HEK293T (cell line): ENCODE measurements at regions not wholly inside any gene's neighbourhood (a gene's known extent, or its start where the extent isn't known, plus 50 kb on each side); places are given as distances from the start of the nearest gene placed in this dataset.

Source experiments
- CTCF ChIA-PET: fragments of 350-600 bp; formaldehyde crosslinking; extraction: SDS; loops from one replicate; lab custom pipeline; 2021; ENCODE audit warnings: antibody characterized with exemption, inconsistent platforms; lab: Yijun Ruan, JAX
- POLR2A ChIA-PET: fragments of 350-600 bp; formaldehyde crosslinking; extraction: SDS; loops from one replicate; lab custom pipeline; 2020; ENCODE audit warnings: antibody characterized with exemption, inconsistent platforms; lab: Yijun Ruan, JAX
- DNase-seq: peaks from one replicate; pipeline ENCODE4 v3.0.0; 2012; ENCODE audit warnings: mixed read lengths; ENCODE audit errors: extremely low spot score
- ARNT ChIP-seq: fragments of 450-650 bp; IDR thresholded peaks from 2 replicates; pipeline ENCODE4 v1.6.1; 2017; ENCODE audit warnings: mild to moderate bottlenecking
- BHLHE40 ChIP-seq: fragments of 450-650 bp; IDR thresholded peaks from 2 replicates; pipeline ENCODE4 v1.6.1; 2016; ENCODE audit warnings: mild to moderate bottlenecking, moderate library complexity, borderline replicate concordance
- CTBP1 ChIP-seq: fragments of 450-650 bp; IDR thresholded peaks from 2 replicates; pipeline ENCODE4 v1.6.1; 2016; ENCODE audit warnings: borderline replicate concordance
- ELF4 ChIP-seq: fragments of 450-650 bp; IDR thresholded peaks from 2 replicates; pipeline ENCODE4 v1.6.1; 2017; ENCODE audit warnings: antibody characterized with exemption
- FOXA1 ChIP-seq: fragments of 450-650 bp; IDR thresholded peaks from 2 replicates; pipeline ENCODE4 v1.6.1; 2016; ENCODE audit warnings: mild to moderate bottlenecking
- FOXK2 ChIP-seq: fragments of 450-650 bp; IDR thresholded peaks from 2 replicates; pipeline ENCODE4 v1.6.1; 2016; ENCODE audit warnings: mild to moderate bottlenecking
- FOXM1 ChIP-seq: fragments of 450-650 bp; IDR thresholded peaks from 2 replicates; pipeline ENCODE4 v1.6.1; 2017; ENCODE audit warnings: mild to moderate bottlenecking, borderline replicate concordance
- HDGF ChIP-seq: fragments of 450-650 bp; IDR thresholded peaks from 2 replicates; pipeline ENCODE4 v1.6.1; 2017; ENCODE audit warnings: antibody characterized with exemption, borderline replicate concordance
- L3MBTL2 ChIP-seq: fragments of 450-650 bp; conservative IDR thresholded peaks from 2 replicates; pipeline ENCODE4 v1.6.1; 2016; ENCODE audit warnings: mild to moderate bottlenecking
- LEF1 ChIP-seq: fragments of 450-650 bp; IDR thresholded peaks from 2 replicates; pipeline ENCODE4 v1.6.1; 2017; ENCODE audit warnings: mild to moderate bottlenecking, borderline replicate concordance
- NFRKB ChIP-seq: fragments of 450-650 bp; IDR thresholded peaks from 2 replicates; pipeline ENCODE4 v1.6.1; 2016; ENCODE audit warnings: mild to moderate bottlenecking, moderate library complexity
- PKNOX1 ChIP-seq: fragments of 450-650 bp; IDR thresholded peaks from 2 replicates; pipeline ENCODE4 v1.6.1; 2016
- SP1 ChIP-seq: fragments of 450-650 bp; IDR thresholded peaks from 2 replicates; pipeline ENCODE4 v1.6.1; 2017
- SUZ12 ChIP-seq: fragments of 450-650 bp; IDR thresholded peaks from 2 replicates; pipeline ENCODE4 v1.6.1; 2016; ENCODE audit warnings: mild to moderate bottlenecking
- TARDBP ChIP-seq: fragments of 450-650 bp; IDR thresholded peaks from 2 replicates; pipeline ENCODE4 v1.6.1; 2016
- ZNF384 ChIP-seq: fragments of 450-650 bp; IDR thresholded peaks from 2 replicates; pipeline ENCODE4 v1.6.1; 2016

GRCh38 chr22:48445113-48445827, 1382.4 kb downstream of the BRD1 start:
- TF ChIP-seq L3MBTL2 = no peak
- no peak for TF ChIP-seq PKNOX1
- no peak for TF ChIP-seq HDGF
- no peak for TF ChIP-seq NFRKB
- TF ChIP-seq SP1 = no peak
- TF ChIP-seq TARDBP = no peak
- TF ChIP-seq FOXM1 = no peak
- no peak for TF ChIP-seq ARNT
- TF ChIP-seq CTBP1 = no peak
- no peak for TF ChIP-seq SUZ12
- TF ChIP-seq LEF1 = no peak
- TF ChIP-seq ZNF384 = no peak
- no peak for TF ChIP-seq ELF4
- TF ChIP-seq FOXK2 = no peak
- TF ChIP-seq BHLHE40 = no peak
- no peak for TF ChIP-seq FOXA1
- POLR2A ChIA-PET = no interaction called here
- no peak for DNase-seq
- CTCF ChIA-PET = no interaction called here

DNA sequence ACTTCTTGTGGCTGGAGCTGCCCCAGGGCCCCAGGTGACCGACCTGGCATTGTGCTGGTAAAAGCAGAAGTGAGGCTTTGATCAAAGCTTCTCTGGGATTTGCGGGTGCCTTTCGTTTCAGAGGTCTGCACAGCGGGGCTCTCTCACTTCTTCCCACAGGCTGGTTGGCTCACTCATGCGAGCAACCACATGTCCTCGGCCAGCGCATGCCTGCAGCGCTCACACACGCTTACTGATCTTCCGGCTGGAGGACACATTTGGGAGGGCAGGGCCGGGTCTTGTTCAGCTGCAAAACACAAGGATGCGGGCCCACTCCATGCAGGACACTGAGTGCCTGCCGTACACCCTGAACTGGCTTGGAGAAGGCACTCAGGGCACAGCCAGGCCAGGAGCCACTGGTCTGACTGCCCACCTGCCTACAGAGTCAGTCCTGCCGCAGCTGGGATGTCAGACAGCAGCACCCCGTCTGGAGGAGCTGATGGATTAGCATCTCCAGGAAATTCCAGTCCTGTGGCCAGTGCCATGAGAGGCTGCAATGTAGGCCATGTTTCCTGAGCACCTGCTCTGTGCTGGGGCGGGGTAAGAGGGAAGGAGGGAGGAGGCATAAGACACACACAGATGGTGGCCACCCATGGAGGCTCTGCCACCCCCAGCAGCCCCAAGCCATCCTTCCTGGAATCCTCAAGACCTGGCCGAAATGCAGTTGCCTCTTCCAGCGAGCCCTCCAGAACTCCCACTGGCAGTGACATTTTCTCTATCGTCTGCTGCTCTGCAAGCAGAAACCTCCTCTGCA, 1383.2 kb downstream of the BRD1 start:
- no peak for DNase-seq
- ChIA-PET CTCF (no interaction called here), POLR2A (no interaction called here)
- TF ChIP-seq SUZ12 (no peak), L3MBTL2 (no peak), FOXA1 (no peak), FOXM1 (no peak), CTBP1 (no peak)

- CTCF ChIA-PET = no interaction called here
- DNase-seq = no peak
- POLR2A ChIA-PET = no interaction called here
- TF ChIP-seq LEF1 (no peak), FOXK2 (no peak), L3MBTL2 (no peak), SP1 (no peak)
These were observed 1384.0 kb downstream of the BRD1 start for GRCh38 chr22:48443680-48444079.

GRCh38 chr22:48442663-48443062, 1385.0 kb downstream of the BRD1 start:
- CTCF ChIA-PET = no interaction called here
- TF ChIP-seq CTBP1 (no peak), ZNF384 (no peak), SP1 (no peak), HDGF (no peak), ARNT (no peak), FOXA1 (no peak), SUZ12 (no peak), TARDBP (no peak), FOXM1 (no peak), LEF1 (no peak), ELF4 (no peak), L3MBTL2 (no peak), BHLHE40 (no peak), NFRKB (no peak), FOXK2 (no peak), PKNOX1 (no peak)
- no peak for DNase-seq
- POLR2A ChIA-PET = no interaction called here

DNA sequence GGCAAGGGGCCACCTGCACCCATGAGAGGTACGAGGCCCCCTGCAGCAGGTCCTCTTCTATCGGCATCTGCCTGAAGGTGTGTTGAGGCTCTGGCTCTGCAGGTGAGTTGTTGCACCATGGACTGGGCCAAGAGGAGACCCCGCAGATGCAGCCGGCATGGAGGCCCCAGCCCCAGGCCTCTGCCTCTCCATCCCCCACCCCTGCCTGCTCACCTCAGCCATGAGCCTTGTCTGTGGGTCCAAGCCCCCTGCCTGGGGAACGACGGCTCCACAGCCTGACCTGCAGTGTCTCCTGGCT, 1386.2 kb downstream of the BRD1 start:
- DNase-seq = no peak
- ChIA-PET CTCF (no interaction called here), POLR2A (no interaction called here)
- TF ChIP-seq ZNF384 (no peak), ARNT (no peak), L3MBTL2 (no peak), PKNOX1 (no peak), NFRKB (no peak), BHLHE40 (no peak), LEF1 (no peak), CTBP1 (no peak), SP1 (no peak), FOXK2 (no peak), ELF4 (no peak), HDGF (no peak), FOXA1 (no peak), SUZ12 (no peak), FOXM1 (no peak), TARDBP (no peak)
